Activated gamma-delta T cell (primary cell): ENCODE measurements at regions not wholly inside any gene's neighbourhood (a gene's known extent, or its start where the extent isn't known, plus 50 kb on each side); places are given as distances from the start of the nearest gene placed in this dataset.
"Not testable (repeated sequence)": the region's sequence is repeated elsewhere in the genome, so short reads cannot be mapped to it uniquely, and the experiment has no call there.

Experiments
- DNase-seq: peaks from one replicate; lab custom pipeline; 2025; lab: John Stamatoyannopoulos, UW

DNA sequence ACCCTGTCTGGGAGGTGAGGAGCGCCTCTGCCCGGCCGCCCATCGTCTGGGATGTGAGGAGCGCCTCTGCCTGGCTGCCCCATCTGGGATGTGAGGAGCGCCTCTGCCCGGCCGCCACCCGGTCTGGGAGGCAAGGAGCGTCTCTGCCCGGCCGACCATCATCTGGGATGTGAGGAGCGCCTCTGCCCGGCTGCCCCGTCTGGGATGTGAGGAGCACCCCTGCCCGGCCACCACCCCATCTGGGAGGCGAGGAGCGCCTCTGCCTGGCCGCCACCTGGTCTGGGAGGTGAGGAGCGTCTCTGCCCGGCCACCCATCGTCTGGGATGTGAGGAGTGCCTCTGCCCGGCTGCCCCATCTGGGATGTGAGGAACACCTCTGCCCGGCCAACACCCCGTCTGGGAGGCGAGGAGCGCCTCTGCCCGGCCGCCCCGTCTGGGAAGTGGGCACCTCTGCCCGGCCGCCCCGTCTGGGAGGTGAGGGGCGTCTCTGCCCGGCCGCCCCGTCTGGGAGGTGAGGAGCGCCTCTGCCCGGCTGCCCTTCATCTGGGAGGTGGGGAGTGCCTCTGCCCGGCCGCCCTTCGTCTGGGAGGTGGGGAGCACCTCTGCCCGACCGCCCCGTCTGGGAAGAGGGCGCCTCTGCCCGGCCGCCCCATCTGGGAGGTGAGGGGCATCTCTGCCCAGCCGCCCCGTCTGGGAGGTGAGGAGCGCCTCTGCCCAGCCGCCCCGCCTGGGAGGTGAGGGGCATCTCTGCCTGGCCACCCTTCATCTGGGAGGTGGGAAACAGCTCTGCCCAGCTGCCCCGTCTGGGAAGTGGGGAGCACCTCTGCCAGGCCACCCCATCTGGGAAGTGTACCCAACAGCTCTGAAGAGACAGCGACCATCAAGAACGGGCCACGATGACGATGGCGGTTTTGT is 399.7 kb downstream of the CAAP1 start:
- not testable (repeated sequence) for DNase-seq

DNA sequence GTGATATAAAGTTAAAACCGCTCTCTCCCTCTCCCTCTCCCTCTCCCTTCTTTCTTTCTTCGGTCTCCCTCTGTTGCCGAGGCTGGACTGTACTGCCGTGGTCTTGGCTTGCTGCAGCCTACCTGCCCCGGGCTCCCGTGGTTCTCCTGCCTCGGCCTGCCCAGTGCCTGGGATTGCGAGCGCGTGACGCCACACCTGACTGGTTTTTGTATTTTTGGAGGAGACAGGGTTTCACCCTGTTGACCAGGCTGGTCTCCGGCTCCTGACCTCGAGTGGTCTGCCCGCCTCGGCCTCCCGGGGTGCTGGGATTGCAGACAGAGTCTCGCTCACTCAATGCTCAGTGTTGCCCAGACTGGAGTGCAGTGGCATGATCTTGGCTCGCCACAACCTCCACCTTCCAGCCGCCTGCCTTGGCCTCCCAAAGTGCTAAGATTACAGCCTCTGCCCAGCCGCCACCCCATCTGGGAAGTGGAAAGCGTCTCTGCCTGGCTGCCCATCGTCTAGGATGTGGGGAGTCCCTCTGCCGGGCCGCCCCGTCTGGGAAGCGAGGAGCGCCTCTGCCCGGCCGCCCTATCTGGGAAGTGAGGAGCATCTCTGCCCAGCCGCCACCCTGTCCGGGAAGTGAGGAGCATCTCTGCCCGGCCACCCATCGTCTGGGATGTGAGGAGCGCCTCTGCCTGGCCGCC is 400.5 kb downstream of the CAAP1 start:
- DNase-seq, result not testable (repeated sequence)

DNA sequence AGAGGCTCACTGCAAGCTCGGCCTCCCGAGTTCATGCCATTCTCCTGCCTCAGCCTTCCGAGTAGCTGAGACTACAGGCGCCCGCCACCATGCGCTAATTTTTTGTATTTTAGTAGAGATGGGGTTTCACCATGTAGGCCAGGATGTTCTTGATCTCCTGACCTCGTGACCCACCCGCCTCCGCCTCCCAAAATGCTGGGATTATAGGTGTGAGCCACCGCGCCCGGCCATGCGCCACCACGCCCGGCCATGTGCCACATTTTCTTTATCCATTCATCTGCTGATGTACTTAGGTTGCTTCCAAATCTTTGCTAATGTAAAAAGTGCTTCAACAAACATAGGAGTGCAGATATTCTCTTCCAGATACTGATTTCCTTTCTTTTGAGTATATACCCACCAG is 408.6 kb downstream of the CAAP1 start:
- no peak for DNase-seq

DNA sequence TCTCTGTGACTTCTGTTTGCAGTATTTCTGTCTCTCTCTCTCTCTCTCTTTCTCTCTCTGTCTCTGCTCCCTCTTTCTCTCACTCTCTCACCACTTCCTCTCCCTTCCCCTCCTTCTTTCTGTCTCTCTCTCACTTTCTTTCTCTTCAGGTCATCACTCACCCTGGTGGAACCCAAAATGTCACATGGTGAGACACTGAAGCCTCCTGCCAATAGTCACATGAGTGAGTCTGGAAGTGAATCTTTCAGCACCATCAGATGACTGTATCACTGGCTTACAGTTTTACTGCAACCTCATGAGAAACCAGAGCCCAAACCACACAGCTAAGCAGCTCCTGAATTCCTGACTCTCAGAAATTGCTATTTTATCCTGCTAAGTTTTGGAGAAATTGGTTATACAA is 414.6 kb downstream of the CAAP1 start:
- no peak for DNase-seq

DNA sequence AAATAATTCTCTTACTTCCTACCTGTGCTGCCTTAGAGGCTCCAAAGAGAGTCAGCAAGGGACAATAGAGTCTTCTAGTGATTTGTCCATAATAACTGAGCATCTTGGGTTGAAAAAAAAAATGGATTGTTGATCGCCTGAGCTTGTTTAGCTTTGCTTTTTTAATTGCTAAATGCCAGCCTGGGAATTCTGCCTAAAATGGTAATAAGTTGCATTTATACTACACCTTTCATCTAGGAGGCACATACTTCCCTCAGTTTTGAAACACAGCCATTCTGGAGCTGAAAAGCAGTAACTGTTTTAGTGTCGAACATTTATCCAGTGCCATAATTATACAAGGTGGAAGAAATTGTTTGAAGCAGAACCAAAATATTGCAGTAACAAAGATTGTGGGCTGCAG is 421.3 kb downstream of the CAAP1 start:
- DNase-seq, result no peak

DNA sequence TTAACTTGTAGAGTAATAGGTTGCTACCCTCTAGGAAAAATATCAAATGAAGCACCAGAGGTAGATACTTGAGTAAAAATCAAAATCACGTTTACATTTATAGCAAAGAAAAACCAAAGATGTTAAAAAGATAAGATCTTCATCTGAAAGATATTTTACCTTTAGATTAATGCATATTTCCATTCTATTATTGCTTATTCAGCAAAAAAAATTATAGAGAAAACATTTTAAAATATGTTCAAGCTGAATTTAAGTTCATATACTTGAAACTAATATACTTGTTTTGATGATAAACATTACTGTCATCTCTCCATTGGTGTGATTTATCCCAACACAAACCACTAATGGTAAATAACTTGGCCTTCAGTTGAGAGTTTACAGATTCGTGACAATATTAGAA is 422.3 kb downstream of the CAAP1 start:
- DNase-seq, result no peak

DNA sequence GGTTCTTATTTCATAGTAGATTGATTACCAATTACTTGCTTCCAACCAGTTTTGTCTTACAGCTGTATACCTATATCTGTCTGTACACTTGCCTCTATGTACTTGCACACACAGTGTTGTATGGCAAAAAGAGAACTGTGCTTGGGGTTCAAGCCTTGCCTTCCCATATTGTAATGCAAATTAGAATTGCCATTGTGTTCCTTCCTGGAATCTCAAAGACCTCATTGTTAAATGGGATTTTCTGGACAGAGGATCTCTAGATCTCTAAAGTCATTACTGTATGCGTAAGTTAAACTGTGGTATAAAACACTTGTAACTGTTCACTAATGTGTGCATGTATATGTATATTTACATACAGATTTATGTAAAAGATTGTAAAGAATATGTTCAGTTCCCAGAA is 428.8 kb downstream of the CAAP1 start:
- DNase-seq, result no peak

DNA sequence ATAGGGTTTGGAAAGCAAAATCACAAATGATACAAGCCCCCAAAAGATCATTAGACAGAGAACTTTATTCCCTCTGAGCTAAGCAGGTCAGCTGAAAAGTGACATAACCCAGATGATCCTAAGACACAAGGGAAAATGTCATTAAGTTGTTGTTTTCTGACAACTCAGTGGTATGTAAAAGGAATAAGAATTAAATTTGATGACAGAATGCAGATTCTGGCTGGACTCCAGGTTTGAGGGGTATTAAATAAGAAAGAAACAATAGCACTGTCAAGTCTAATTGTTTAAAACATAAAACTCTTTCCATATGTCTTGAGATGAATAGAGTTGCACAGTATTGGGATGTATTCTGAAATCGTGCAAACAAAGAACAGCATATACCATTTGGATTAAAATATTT is 429.9 kb downstream of the CAAP1 start:
- DNase-seq, result no peak

DNA sequence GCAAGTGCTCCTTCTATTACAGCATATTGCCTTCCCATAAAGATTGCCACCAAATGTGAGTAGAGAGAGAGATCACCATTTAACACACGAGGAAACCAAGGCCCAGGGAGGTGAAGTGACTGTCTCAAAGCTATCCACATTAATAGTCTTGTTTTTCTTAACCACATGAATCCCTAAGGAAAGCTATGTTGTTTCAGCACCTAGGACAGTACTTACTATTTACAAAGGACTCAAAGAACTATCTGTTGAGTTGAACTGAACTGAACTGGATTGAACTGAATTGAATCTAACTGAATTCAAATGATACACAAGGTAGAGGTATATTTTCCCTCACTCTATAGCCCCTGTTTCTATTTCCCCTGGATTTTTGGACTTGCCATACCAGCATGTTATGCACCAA is 430.4 kb downstream of the CAAP1 start:
- DNase-seq, result no peak

DNA sequence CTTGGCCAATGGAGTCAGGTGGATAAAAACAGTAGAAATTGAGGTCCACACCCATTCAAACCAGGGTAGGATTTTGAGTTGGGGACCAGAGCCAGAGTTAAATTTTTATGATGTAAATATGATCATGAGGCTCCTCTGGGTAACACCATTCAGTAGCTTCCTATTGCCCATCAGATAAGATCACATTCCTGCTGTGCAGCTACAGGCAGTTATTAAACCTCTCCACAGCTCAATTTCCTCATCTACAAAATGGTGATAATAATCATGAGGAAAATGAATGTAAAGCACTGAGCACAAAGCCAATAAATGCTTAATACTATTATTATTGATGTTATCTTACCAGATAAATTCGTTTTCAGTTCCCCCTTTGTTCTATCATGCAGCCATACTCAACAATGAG is 432.0 kb downstream of the CAAP1 start:
- no peak for DNase-seq

DNA sequence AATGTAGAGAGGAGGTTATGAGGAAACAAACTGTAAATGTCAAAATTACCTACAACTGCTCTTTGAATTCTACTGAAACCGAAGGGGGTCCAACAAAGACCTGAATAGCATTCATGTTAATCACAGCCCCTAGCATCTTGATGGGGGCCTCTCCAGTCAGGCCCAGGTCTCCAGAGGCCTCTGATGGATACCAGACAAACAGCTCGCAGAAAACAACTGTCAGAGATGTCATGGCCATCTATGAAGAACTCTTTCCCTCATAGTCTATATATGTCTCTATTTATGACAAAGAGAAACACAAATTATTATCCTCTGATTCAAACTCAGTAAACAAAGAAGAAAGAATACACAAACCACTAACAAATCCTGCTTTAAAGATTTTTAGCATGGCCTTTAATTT is 432.6 kb downstream of the CAAP1 start:
- DNase-seq, result no peak

DNA sequence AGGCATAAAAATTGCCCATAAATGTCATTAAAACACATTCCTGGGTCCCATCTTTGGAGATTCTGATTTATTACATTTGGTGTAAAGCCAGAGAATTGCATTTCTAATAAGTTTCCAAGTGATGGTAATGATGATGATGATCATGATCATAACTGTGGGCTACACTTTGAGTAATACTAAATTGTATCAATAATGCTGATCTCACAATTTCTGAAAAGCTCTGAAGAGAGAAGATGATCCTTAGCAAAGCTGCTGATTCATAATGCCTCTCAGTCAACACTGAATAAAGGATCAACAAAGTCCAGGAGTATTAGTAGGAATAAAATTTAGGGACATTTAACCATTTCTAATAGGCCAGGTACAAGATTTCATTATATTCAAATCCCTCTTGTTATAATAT is 434.5 kb downstream of the CAAP1 start:
- DNase-seq, result no peak

DNA sequence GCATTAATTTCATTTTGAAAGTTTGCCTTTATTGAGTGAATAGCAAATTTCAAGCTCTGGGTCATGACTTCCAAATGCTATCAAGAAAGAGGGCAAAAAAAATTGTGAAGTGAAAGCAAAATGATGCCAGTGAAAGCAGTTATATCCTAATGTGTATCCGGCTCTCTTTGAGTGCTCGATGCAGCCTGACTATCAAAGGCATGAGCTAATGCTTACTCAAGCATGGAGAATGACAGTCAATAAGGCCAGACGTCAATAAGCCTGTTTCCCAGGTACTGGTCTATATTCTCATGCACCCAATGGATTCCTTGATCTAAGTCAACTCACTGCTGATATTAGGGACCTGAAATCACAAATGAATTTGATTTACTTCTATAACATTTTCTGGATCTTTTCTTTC is 435.5 kb downstream of the CAAP1 start:
- no peak for DNase-seq

DNA sequence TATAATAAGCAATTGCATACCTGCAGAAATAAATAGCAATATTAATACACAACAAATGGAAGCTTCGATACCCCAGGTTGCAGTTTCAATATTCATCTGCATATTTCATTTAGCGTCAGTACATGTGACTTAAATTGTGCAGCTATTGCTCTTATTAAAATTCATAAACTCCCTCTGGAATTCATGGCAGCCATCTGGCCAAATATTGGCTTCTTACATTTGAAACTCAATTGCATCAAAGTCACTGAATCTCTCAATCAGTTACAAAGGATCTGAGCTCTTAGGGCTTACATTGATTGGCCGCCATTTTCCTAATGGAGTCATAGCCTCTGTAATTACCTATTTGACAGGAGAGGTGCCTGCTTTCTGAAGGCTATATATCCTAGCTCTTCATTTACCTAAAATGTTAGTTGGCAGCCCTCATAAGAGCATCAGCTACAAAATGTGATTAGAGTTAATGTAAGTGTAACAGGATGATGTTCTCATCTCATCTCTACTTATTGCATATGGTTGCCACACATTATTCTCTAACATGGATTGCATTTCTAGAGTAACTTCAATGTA is 453.5 kb downstream of the CAAP1 start:
- no peak for DNase-seq

DNA sequence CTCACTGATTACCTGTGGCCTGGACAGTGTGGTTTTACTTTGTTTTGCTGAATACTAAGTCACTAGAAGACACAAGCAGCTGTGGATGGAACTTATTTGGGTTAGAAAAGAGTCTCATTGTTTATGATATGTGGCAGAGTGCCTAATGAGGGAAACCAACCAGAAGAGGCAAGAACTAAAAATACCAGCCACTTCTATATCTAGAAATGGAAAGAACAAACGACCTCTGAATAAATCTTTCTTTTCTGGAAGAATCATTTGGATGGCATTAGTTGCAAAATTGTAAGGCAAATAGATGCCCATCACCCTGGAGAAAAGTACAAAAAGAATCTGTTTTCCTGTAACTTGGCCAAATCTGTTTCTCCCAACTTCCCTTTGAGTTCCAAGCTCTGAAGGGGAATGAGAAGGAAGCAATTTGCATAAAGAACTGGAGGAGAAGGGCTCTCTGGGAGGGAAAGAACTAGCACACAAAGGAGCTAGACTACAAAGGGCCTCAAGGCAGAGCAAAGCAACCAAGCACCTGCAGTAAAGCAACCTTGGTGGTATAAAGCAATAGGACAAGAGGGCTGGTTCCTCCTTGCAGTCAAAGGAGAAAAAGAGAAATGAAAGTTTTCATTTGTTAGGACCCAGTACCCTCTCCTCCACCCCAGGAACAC is 455.4 kb downstream of the CAAP1 start:
- no peak for DNase-seq

DNA sequence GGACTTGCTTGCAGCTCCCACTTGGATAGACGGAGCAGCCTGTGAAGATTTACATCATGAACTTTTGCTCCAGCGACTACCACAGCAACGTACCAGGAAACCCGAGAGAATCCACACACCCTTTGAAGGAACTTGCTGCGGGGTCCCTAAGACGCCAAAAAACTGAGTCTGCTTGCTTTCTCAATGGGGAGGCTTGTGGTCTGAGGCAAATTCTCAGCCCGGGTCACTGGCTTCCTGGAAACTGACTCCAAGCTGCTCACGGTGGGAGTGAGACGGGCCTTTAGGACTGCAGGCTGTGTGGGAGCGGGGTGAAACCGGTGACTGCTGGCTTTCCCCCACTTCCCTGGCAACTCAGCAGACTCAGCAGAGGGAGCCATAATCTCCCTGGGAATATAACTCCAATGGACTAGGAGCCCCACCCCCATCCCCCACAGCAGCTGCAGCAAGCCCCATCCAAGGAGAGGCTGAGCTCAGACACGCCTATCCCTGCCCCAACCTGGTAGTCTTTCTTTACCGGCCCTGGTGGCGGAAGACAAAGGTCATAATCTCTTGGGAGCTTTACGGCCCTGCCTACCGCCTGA is 466.0 kb downstream of the CAAP1 start:
- no peak for DNase-seq

DNA sequence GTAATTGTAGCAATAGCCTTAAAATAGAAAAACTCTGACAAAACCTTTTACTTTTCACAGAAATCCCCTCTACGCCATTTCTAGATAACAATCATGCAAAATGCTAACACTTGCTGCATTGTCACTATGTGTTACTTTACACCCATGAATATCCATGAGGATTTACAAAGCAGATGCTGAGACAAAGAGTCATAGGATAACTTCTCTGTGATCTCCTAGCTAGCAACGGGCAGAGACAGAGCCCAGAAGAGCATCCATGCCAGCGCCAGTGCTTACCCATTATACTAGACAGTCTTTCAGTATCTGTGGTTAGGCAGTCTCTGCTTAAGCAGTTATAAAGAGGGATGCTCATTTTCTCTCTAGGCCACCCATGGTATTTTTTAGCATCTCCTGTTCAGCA is 474.1 kb downstream of the CAAP1 start:
- no peak for DNase-seq

DNA sequence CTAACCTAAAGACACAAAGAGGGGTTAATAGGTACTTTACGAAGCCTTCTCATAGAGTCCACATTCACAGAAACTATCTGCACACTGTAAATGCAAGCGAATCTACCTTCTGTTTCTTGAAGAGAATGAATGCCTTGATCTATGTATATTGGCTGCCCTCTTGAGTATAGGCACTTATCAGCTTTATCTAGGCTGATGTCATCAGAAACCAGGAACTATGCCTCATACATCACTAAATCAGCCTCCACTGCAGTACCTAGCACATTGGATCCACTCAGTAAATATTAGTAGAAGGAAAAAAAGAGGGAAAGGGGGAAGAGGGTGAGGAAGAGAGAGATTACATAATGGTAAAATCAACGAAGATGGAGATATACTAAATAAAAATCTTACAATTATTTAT is 477.1 kb downstream of the CAAP1 start:
- no peak for DNase-seq

DNA sequence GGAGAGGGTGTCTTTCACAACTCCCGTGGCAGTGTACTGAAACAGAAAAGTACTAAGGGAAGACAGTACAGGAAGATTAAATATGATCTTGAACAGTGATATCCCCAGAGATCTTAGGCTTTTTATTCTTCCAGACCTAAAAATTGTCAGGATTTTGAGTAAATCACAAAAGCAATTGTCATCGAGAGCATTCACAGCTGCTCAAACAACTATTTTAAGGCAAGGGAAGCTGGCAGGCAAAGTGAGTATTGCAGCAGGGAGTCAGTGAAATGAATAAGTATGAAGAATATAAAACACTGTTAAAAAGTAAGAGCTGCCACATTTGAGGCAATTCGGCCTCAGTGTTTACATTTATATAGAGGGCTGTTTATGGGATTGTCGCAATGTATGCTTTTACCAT is 479.0 kb downstream of the CAAP1 start:
- no peak for DNase-seq

DNA sequence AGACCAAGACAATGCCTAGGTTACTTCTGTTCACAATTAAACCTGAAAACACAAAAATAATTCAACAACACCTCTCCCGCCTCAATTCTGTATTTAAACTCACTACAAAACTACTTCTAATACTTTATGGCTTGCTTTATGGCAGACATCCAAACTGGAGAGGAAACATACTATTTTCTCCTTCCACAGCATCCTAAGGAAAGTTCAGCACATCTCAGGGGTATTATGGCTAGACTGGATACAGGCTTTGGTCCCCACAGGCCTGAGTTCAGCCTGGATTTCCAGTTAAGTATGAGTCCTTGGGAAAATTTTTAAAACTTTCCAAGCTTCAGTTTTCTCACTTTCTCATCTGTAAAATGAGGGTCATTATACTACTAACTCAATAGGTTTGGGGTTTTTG is 480.2 kb downstream of the CAAP1 start:
- DNase-seq, result no peak

DNA sequence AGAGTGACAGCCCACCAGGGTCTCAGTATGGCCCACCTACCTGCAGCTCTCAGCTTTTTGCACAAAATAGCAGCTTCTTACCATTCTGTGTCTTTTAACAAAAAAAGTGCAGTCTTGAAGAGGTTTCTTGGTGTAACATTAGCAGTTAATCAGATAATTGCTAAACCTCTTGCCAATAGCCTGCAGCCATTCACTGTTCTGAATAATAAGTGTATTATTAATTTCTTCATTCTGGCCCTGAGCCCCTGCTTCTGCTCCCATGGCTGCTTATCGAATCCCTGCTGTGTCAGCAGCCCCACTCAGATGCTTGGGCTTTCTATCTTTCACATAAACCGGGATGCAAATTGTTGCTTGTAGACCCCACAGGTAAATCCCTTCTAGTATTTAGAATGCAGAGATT is 485.9 kb downstream of the CAAP1 start:
- no peak for DNase-seq

DNA sequence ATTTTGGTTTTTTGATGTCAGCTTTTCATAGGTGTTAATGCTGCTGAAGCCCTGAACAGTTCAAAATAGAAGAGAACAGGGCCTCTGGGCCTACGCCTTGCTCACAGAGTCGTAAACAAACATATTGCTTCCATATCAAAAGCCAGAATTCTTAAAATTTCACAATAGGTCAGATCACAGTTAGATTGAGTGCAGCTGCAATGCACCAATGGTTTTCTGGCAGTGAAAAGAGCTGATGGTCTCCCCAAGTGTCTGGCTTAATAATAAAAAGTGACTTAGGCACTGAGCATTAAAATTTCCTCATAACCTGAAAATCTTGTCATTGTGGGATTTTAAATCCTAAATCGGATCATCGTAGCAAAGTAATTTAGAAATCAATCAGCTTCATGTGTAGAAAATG is 493.0 kb downstream of the CAAP1 start:
- DNase-seq, result no peak
